Endothelial cell of umbilical vein (primary cell): ENCODE measurements at regions not wholly inside any gene's neighbourhood (a gene's known extent, or its start where the extent isn't known, plus 50 kb on each side); places are given as distances from the start of the nearest gene placed in this dataset.

Source experiments
- BruUV-seq: library from RNA; stranded (reverse); fragments of 400-500 nt; replicated peaks from 2 replicates; lab custom pipeline; 2021; lab: Mats Ljungman, UMichigan
- CTCF ChIA-PET: fragments of 300-600, 350-600 bp; sonication (Branson Sonifier 250); formaldehyde crosslinking; loops from one replicate; lab custom pipeline; 2021; ENCODE audit warnings: antibody characterized with exemption, inconsistent platforms; lab: Charles Lee
- POLR2A ChIA-PET: fragments of 300-600, 350-600 bp; sonication (Branson Sonifier 250); formaldehyde crosslinking; loops from one replicate; lab custom pipeline; 2021; ENCODE audit warnings: antibody characterized with exemption, inconsistent platforms; lab: Charles Lee
- DNase-seq: peaks from one replicate; pipeline ENCODE4 v3.0.0-alpha.2; 2011; ENCODE audit warnings: low read depth, low spot score
- FAIRE-seq: peaks from 2 replicates; lab custom pipeline; 2011; peaks lifted over from hg19 to GRCh38; lab: Jason Lieb, UNC
- H2AFZ ChIP-seq: 2 replicates; pipeline ENCODE4 v1.6.0; 2012; ENCODE audit warnings: low read depth, low read length, control low read depth, inconsistent platforms
- H3K27ac ChIP-seq: 2 replicates; pipeline ENCODE4 v1.5.1; 2011; ENCODE audit warnings: low read depth, mild to moderate bottlenecking, control low read depth, low read length, moderate library complexity; ENCODE audit not compliant: insufficient read depth
- H3K27me3 ChIP-seq, 2 experiments: 2 replicates each; pipeline versions ENCODE4 v1.6.0 to v1.6.1; 2011; ENCODE audit warnings: low read length in 2 of 2, mixed read lengths in 1 of 2; ENCODE audit not compliant: control insufficient read depth in 2 of 2, insufficient read depth in 2 of 2
- H3K36me3 ChIP-seq, 2 experiments: 2 replicates in 1 of 2; 3 replicates in 1 of 2; pipeline ENCODE4 v1.5.1; 2011; ENCODE audit warnings: low read length in 2 of 2, mild to moderate bottlenecking in 1 of 2, moderate library complexity in 1 of 2; ENCODE audit not compliant: control insufficient read depth in 2 of 2, insufficient read depth in 2 of 2; ENCODE audit errors: extremely low read depth in 1 of 2
- H3K4me1 ChIP-seq: 3 replicates; pipeline ENCODE4 v1.5.1; 2011; ENCODE audit warnings: mild to moderate bottlenecking, low read length; ENCODE audit not compliant: control insufficient read depth, insufficient read depth; ENCODE audit errors: extremely low read depth
- H3K4me2 ChIP-seq: 2 replicates; pipeline ENCODE4 v1.6.1; 2011; ENCODE audit warnings: low read length, control low read depth, mixed read lengths; ENCODE audit not compliant: insufficient read depth
- H3K4me3 ChIP-seq, 3 experiments: fragments of 200-600 bp in 1 of 3; sonication (generic), shearing (Covaris generic) in 1 of 3; replicated peaks in 1 of 3; 2 replicates each; pipeline ENCODE4 v1.5.1; 2011 to 2016; ENCODE audit warnings: control low read depth in 3 of 3, low read length in 3 of 3, mild to moderate bottlenecking in 2 of 3, inconsistent platforms in 1 of 3, low read depth in 1 of 3, moderate library complexity in 1 of 3; ENCODE audit not compliant: insufficient read depth in 1 of 3
- H3K79me2 ChIP-seq: 2 replicates; pipeline ENCODE4 v1.6.0; 2012; ENCODE audit warnings: low read length, inconsistent platforms; ENCODE audit not compliant: control insufficient read depth, insufficient read depth
- H3K9ac ChIP-seq: replicated peaks from 2 replicates; pipeline ENCODE3; 2011; ENCODE audit warnings: low read length, control low read depth; ENCODE audit not compliant: insufficient read depth; ENCODE audit errors: extremely low read depth
- H3K9me1 ChIP-seq: replicated peaks from 3 replicates; pipeline ENCODE4 v1.6.0; 2011; ENCODE audit warnings: mild to moderate bottlenecking, low read length; ENCODE audit not compliant: control insufficient read depth, insufficient read depth; ENCODE audit errors: extremely low read depth
- H3K9me3 ChIP-seq: replicated peaks from 2 replicates; pipeline ENCODE4 v1.5.1; 2012; ENCODE audit warnings: low read length, inconsistent platforms; ENCODE audit not compliant: control insufficient read depth, insufficient read depth
- H4K20me1 ChIP-seq: replicated peaks from 2 replicates; pipeline ENCODE3; 2011; ENCODE audit warnings: mild to moderate bottlenecking, low read length; ENCODE audit not compliant: control insufficient read depth, insufficient read depth; ENCODE audit errors: extremely low read depth
- CTCF ChIP-seq, 2 donors: IDR thresholded peaks; 1 replicate in 1 of 2; 2 replicates in 1 of 2; pipeline ENCODE4 v1.5.1; 2011; ENCODE audit warnings: low read length in 2 of 2, mild to moderate bottlenecking in 2 of 2, moderate library complexity in 2 of 2, control low read depth in 1 of 2, inconsistent platforms in 1 of 2, low read depth in 1 of 2; ENCODE audit not compliant: insufficient read depth in 1 of 2; ENCODE audit errors: extremely low read depth in 1 of 2
- EZH2 ChIP-seq: IDR thresholded peaks from 2 replicates; pipeline ENCODE4 v1.6.1; 2012; ENCODE audit warnings: borderline replicate concordance, low read depth, mild to moderate bottlenecking, moderate library complexity, low read length, inconsistent platforms; ENCODE audit not compliant: severe bottlenecking
- FOS ChIP-seq: IDR thresholded peaks from 2 replicates; pipeline ENCODE4 v1.6.1; 2011; ENCODE audit warnings: mild to moderate bottlenecking, low read length, moderate library complexity, borderline replicate concordance; ENCODE audit not compliant: insufficient read depth
- GATA2 ChIP-seq: IDR thresholded peaks from 2 replicates; pipeline ENCODE4 v1.7.0; 2011; ENCODE audit warnings: low read depth, mild to moderate bottlenecking, moderate library complexity, mixed read lengths, low read length; ENCODE audit not compliant: insufficient read length, insufficient read depth
- JUN ChIP-seq: IDR thresholded peaks from 2 replicates; pipeline ENCODE4 v1.6.1; 2011; ENCODE audit warnings: borderline replicate concordance, low read depth; ENCODE audit not compliant: insufficient read length, insufficient read depth
- MYC ChIP-seq: IDR thresholded peaks from one replicate; pipeline ENCODE4 v1.6.1; 2011; ENCODE audit warnings: mild to moderate bottlenecking, low read depth, low read length
- POLR2A ChIP-seq: IDR thresholded peaks from 2 replicates; pipeline ENCODE4 v1.6.1; 2012; ENCODE audit warnings: low read depth, mild to moderate bottlenecking, control low read depth, low read length
- POLR2AphosphoS5 ChIP-seq: IDR thresholded peaks from 2 replicates; pipeline ENCODE4 v1.6.1; 2012; ENCODE audit warnings: low read depth, mild to moderate bottlenecking, control low read depth, low read length, moderate library complexity; ENCODE audit not compliant: insufficient read depth
- dilution Hi-C: fragments of 300-500 bp; cut with MboI; formaldehyde crosslinking; loops from one replicate; pipeline ENCODE4 v1.15.0; 2019; ENCODE audit warnings: low sequenced_read_pairs; ENCODE audit not compliant: extremely low pct_ligation_motif_present
- intact Hi-C: fragments of 100-400 bp; cut with micrococcal nuclease; formaldehyde crosslinking; loops from one replicate; pipeline ENCODE4 v1.10.0; 2022
- TF ChIP-seq, protein P1 (sequence below): IDR thresholded peaks from 2 replicates; pipeline ENCODE4 v1.6.1; 2011; ENCODE audit not compliant: insufficient read depth, insufficient read length

GRCh38 chr2:58401936-58402335 lies 160.8 kb upstream of the FANCL start:
- Histone ChIP-seq H4K20me1 (no peaks in the 10 kb centered on the region), H2AFZ (no peak overlapping the region), H3K36me3 (no peaks in the 10 kb centered on the region), H3K9me3 (no peaks in the 10 kb centered on the region), H3K4me1 (no peaks in the 10 kb centered on the region), H3K27me3 (no peaks in the 10 kb centered on the region), H3K9me1 (no peaks in the 10 kb centered on the region), H3K4me2 (no peak overlapping the region), H3K4me3 (no peak overlapping the region), H3K9ac (no peak overlapping the region), H3K79me2 (no peaks in the 10 kb centered on the region), H3K27ac (no peak overlapping the region)
- DNase-seq, result no peak
- CTCF ChIA-PET, result no interaction called here
- BruUV-seq, result no TSS peak
- FAIRE-seq, result no peak
- POLR2A ChIA-PET, result no interaction called here
- intact Hi-C loops (no loop called here), dilution Hi-C loops (no loop called here)
- no peak for TF ChIP-seq EZH2
- TF ChIP-seq, protein P1, sequence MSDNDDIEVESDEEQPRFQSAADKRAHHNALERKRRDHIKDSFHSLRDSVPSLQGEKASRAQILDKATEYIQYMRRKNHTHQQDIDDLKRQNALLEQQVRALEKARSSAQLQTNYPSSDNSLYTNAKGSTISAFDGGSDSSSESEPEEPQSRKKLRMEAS, result no peak
- TF ChIP-seq GATA2, result no peak
- no peak for TF ChIP-seq FOS
- no peak for TF ChIP-seq POLR2AphosphoS5
- no peak for TF ChIP-seq MYC
- TF ChIP-seq JUN, result no peak
- TF ChIP-seq CTCF (IDR thresholded peaks at IDR 0.05; ENCODE audit: extremely low read depth in 1 of 2, insufficient read depth in 1 of 2, low read depth in 1 of 2, low read length in 2 of 2), result no peak
- TF ChIP-seq POLR2A, result no peak
